K562 (cell line): ENCODE measurements at regions not wholly inside any gene's neighbourhood (a gene's known extent, or its start where the extent isn't known, plus 50 kb on each side); places are given as distances from the start of the nearest gene placed in this dataset.

Source experiments
- ATAC-seq: fragments of 200-7000 bp; cut with Tn5 transposase; 3 replicates; pipeline ENCODE4 v1.9.1; 2020; ENCODE audit warnings: moderate library complexity
- BruUV-seq: library from RNA; stranded (reverse); fragments of 400-500 nt; replicated peaks from 2 replicates; lab custom pipeline; 2021; lab: Mats Ljungman, UMichigan
- CTCF ChIA-PET: fragments of 300-600 bp; formaldehyde crosslinking; extraction: SDS; loops from one replicate; lab custom pipeline; 2021; ENCODE audit warnings: low intra/inter-chr PET ratio; lab: Yijun Ruan, JAX
- POLR2A ChIA-PET: fragments of 300-600, 350-650 bp; sonication (Branson Sonifier 250); formaldehyde crosslinking; extraction: SDS; loops from one replicate; lab custom pipeline; 2021; ENCODE audit warnings: antibody characterized with exemption, inconsistent platforms; lab: Yijun Ruan, JAX
- DNase-seq, 4 experiments: peaks; one replicate each; pipeline versions ENCODE4 v3.0.0 to v3.0.0-alpha.2; 2011 to 2018; ENCODE audit warnings: low spot score in 3 of 4, mixed read lengths in 3 of 4; ENCODE audit errors: extremely low read depth in 1 of 4
- FAIRE-seq: peaks from 2 replicates; lab custom pipeline; 2011; peaks lifted over from hg19 to GRCh38; lab: Jason Lieb, UNC
- H2AFZ ChIP-seq: 2 replicates; pipeline ENCODE4 v1.6.0; 2011; ENCODE audit warnings: low read depth, low read length, control low read depth, inconsistent platforms
- H3K27ac ChIP-seq: fragments of 200-600 bp; 3 replicates; pipeline ENCODE4 v1.8.0; 2011; ENCODE audit warnings: low read depth, mild to moderate bottlenecking, control low read depth, inconsistent platforms, low read length, moderate library complexity, mixed read lengths; ENCODE audit errors: extremely low read depth
- H3K27me3 ChIP-seq, 2 experiments: fragments of 300-600 bp in 1 of 2; 2 replicates in 1 of 2; 3 replicates in 1 of 2; pipeline versions ENCODE4 v1.6.0 to v1.8.0; 2011; ENCODE audit warnings: inconsistent platforms in 2 of 2, low read length in 2 of 2, mild to moderate bottlenecking in 1 of 2, mixed read lengths in 1 of 2, moderate library complexity in 1 of 2; ENCODE audit not compliant: control insufficient read depth in 2 of 2, insufficient read depth in 2 of 2
- H3K36me3 ChIP-seq: fragments of 300-600 bp; 3 replicates; pipeline ENCODE4 v1.8.0; 2011; ENCODE audit warnings: mild to moderate bottlenecking, low read length, inconsistent platforms; ENCODE audit not compliant: control insufficient read depth, insufficient read depth
- H3K4me1 ChIP-seq, 2 experiments: fragments of 200-600 bp in 1 of 2; replicated peaks in 1 of 2; 2 replicates in 1 of 2; 3 replicates in 1 of 2; pipeline versions ENCODE4 v1.5.1 to v1.8.0; 2011; ENCODE audit warnings: inconsistent platforms in 2 of 2, low read length in 2 of 2, mild to moderate bottlenecking in 1 of 2, mixed read lengths in 1 of 2, moderate library complexity in 1 of 2; ENCODE audit not compliant: control insufficient read depth in 2 of 2, insufficient read depth in 2 of 2
- H3K4me2 ChIP-seq: 2 replicates; pipeline ENCODE4 v1.6.1; 2011; ENCODE audit warnings: low read length, control low read depth, inconsistent platforms, mixed read lengths; ENCODE audit not compliant: insufficient read depth
- H3K4me3 ChIP-seq: fragments of 200-600 bp; sonication (generic), shearing (Covaris generic); 2 replicates; pipeline ENCODE4 v1.5.1; 2016; ENCODE audit warnings: control low read depth, inconsistent platforms
- H3K79me2 ChIP-seq: fragments of 200-600 bp; 3 replicates; pipeline ENCODE4 v1.8.0; 2011; ENCODE audit warnings: low read length, inconsistent platforms; ENCODE audit not compliant: control insufficient read depth, insufficient read depth
- H3K9ac ChIP-seq, 2 experiments: 2 replicates each; pipeline versions ENCODE4 v1.6.0 to v1.6.1; 2011; ENCODE audit warnings: low read depth in 2 of 2, low read length in 2 of 2, control low read depth in 1 of 2, inconsistent platforms in 1 of 2, mild to moderate bottlenecking in 1 of 2, mixed read lengths in 1 of 2; ENCODE audit not compliant: insufficient read depth in 1 of 2
- H3K9me1 ChIP-seq: one replicate; pipeline ENCODE4 v1.6.0; 2011; ENCODE audit warnings: inconsistent platforms, mild to moderate bottlenecking, low read length, moderate library complexity; ENCODE audit not compliant: control insufficient read depth, insufficient read depth
- H3K9me3 ChIP-seq: replicated peaks from 2 replicates; pipeline ENCODE4 v1.5.1; 2011; ENCODE audit warnings: low read depth, low read length, inconsistent platforms; ENCODE audit not compliant: control insufficient read depth, insufficient read depth
- H4K20me1 ChIP-seq: replicated peaks from 2 replicates; pipeline ENCODE4 v1.6.1; 2011; ENCODE audit warnings: low read length, inconsistent platforms, mixed read lengths; ENCODE audit not compliant: control insufficient read depth, insufficient read depth
- FOXM1 ChIP-seq, 2 experiments: fragments of 450-650 bp in 1 of 2; sonication (generic) in 1 of 2; formaldehyde crosslinking in 1 of 2; IDR thresholded peaks; 2 replicates each; pipeline versions ENCODE4 v1.6.1 to v1.9.0; 2017 to 2022; ENCODE audit warnings: low read depth in 2 of 2, mild to moderate bottlenecking in 2 of 2, missing genetic modification reagents in 1 of 2, moderate library complexity in 1 of 2
- KAT2B ChIP-seq: IDR thresholded peaks from one replicate; pipeline ENCODE4 v1.6.1; 2012; ENCODE audit warnings: low read depth, mild to moderate bottlenecking, control low read depth, inconsistent platforms, low read length, moderate library complexity
- MCM3 ChIP-seq: fragments of 450-650 bp; IDR thresholded peaks from 2 replicates; pipeline ENCODE4 v1.6.1; 2016
- NUFIP1 ChIP-seq: fragments of 450-650 bp; IDR thresholded peaks from 2 replicates; pipeline ENCODE4 v1.6.1; 2018; ENCODE audit not compliant: partially characterized antibody
- SUPT5H ChIP-seq: fragments of 450-650 bp; IDR thresholded peaks from 2 replicates; pipeline ENCODE4 v1.6.1; 2016
- ZBED1 ChIP-seq: IDR thresholded peaks from 2 replicates; pipeline ENCODE4 v1.6.1; 2014
- ZEB2 ChIP-seq: fragments of 450-650 bp; IDR thresholded peaks from 2 replicates; pipeline ENCODE4 v1.6.1; 2016
- ZNF277 ChIP-seq: fragments of 250-450 bp; sonication (Bioruptor Pico); IDR thresholded peaks from 2 replicates; pipeline ENCODE4 v1.8.0; 2022; ENCODE audit warnings: inconsistent platforms, mild to moderate bottlenecking, moderate library complexity, borderline replicate concordance
- ZNF324 ChIP-seq: fragments of 250-450 bp; sonication (Bioruptor Pico); IDR thresholded peaks from 2 replicates; pipeline ENCODE4 v1.4.0; 2020; ENCODE audit warnings: mild to moderate bottlenecking
- WGBS: fragments of 100-300 bp; shearing (Covaris generic); methylation state at CpG from one replicate; pipeline ENCODE4 v1.1.6; 2016; ENCODE audit warnings: low coverage, mixed read lengths; ENCODE audit not compliant: insufficient coverage; ENCODE audit errors: missing lambda C conversion rate; 5-methylcytosine and 5-hydroxymethylcytosine counted together
- in situ Hi-C: fragments of 300-500 bp; cut with MboI; formaldehyde crosslinking; loops from 4 replicates; pipeline ENCODE4 v1.15.0; 2018; ENCODE audit warnings: inconsistent platforms, mixed read lengths
- intact Hi-C: fragments of 100-400 bp; cut with micrococcal nuclease; formaldehyde crosslinking; loops from 2 replicates; pipeline ENCODE4 v1.14.2; 2022
- TF ChIP-seq, protein P1 (sequence below): fragments of 250-450 bp; sonication (Bioruptor Pico); IDR thresholded peaks from 2 replicates; pipeline ENCODE4 v1.4.0; 2020; ENCODE audit warnings: mild to moderate bottlenecking, moderate library complexity

GRCh38 chr2:40559175-40559574, 107.3 kb upstream of the SLC8A1 start:
- Histone ChIP-seq H2AFZ (no peak overlapping the region), H3K9me1 (no peaks in the 10 kb centered on the region), H3K9me3 (no peaks in the 10 kb centered on the region), H3K4me1 (no peaks in the 10 kb centered on the region), H3K9ac (no peak overlapping the region), H3K4me3 (no peak overlapping the region), H3K4me2 (no peak overlapping the region), H3K36me3 (no peaks in the 10 kb centered on the region), H3K27me3 (no peaks in the 10 kb centered on the region), H3K27ac (no peak overlapping the region), H3K79me2 (no peaks in the 10 kb centered on the region), H4K20me1 (no peaks in the 10 kb centered on the region)
- CTCF ChIA-PET = no interaction called here
- DNase-seq (no peak), ATAC-seq (no peak), FAIRE-seq (no peak)
- TF ChIP-seq KAT2B (no peak), NUFIP1 (no peak), ZEB2 (no peak), MCM3 (no peak), ZNF324 (no peak), ZBED1 (no peak)
- TF ChIP-seq, protein P1, sequence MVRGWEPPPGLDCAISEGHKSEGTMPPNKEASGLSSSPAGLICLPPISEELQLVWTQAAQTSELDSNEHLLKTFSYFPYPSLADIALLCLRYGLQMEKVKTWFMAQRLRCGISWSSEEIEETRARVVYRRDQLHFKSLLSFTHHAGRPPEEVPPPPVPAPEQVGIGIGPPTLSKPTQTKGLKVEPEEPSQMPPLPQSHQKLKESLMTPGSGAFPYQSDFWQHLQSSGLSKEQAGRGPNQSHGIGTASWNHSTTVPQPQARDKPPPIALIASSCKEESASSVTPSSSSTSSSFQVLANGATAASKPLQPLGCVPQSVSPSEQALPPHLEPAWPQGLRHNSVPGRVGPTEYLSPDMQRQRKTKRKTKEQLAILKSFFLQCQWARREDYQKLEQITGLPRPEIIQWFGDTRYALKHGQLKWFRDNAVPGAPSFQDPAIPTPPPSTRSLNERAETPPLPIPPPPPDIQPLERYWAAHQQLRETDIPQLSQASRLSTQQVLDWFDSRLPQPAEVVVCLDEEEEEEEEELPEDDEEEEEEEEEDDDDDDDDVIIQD = no peak
- in situ Hi-C loops (no loop called here), intact Hi-C loops (no loop called here)
- 3% methylated on average over 2 of the region's 2 CpGs for WGBS
- POLR2A ChIA-PET = interaction anchor here (0.6 kb wide), 1 partner anchor 1110 kb away, joined by 3 read pairs; no protein-coding TSS in a partner anchor
- no TSS peak for BruUV-seq

DNA sequence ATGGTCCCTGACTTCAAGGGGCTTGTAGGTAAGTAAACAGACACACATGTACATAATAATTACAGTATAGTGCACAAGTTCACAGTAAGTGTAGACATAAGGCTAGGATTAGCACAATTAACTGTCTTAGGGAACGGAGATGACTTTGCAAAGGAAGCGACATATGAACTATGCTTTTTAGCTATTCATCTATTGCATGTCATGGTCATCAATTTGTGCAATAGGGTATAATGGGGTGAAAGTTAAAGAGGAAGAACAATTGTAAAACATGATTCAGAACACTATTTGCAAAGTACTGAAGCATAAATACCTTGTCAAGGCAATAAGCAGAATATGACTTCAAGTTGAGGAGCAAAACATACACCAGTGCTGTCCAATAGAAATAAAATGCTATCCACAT, 112.3 kb upstream of the SLC8A1 start:
- Histone ChIP-seq H3K4me1 (no peaks in the 10 kb centered on the region), H3K27me3 (no peaks in the 10 kb centered on the region), H3K4me2 (no peak overlapping the region), H2AFZ (no peak overlapping the region), H3K9me1 (no peaks in the 10 kb centered on the region), H3K79me2 (no peaks in the 10 kb centered on the region), H4K20me1 (no peaks in the 10 kb centered on the region), H3K27ac (no peak overlapping the region), H3K36me3 (no peaks in the 10 kb centered on the region), H3K9ac (no peak overlapping the region), H3K4me3 (no peak overlapping the region), H3K9me3 (no peaks in the 10 kb centered on the region)
- ATAC-seq = no peak
- intact Hi-C loops = no loop called here
- FAIRE-seq = no peak
- WGBS = 0% methylated on average over 2 of the region's 2 CpGs
- DNase-seq = no peak
- in situ Hi-C loops = no loop called here
- ChIA-PET POLR2A (no interaction called here), CTCF (no interaction called here)
- BruUV-seq = no TSS peak
- TF ChIP-seq SUPT5H (no peak), ZNF277 (CRISPR knock-in tag) (no peak), FOXM1 (IDR thresholded peaks at IDR 0.05; ENCODE audit: low read depth) (no peak), FOXM1 (CRISPR knock-in tag; IDR thresholded peaks at IDR 0.05; ENCODE audit: low read depth) (no peak)
